Psoas muscle (tissue), 7 donors: ENCODE measurements at regions not wholly inside any gene's neighbourhood (a gene's known extent, or its start where the extent isn't known, plus 50 kb on each side); places are given as distances from the start of the nearest gene placed in this dataset.

Experiments used
- ATAC-seq, 4 donors: fragments of 200-7000 bp; cut with Tn5 transposase; one replicate each; pipeline ENCODE4 v1.9.1; 2020; ENCODE audit warnings: moderate library complexity in 3 of 4, mild to moderate bottlenecking in 2 of 4
- DNase-seq, 2 donors: peaks; one replicate each; pipeline ENCODE4 v3.0.0-alpha.2; 2020
- H3K27ac ChIP-seq: fragments of 200-600 bp; one replicate; pipeline ENCODE4 v1.8.0; 2022
- H3K27me3 ChIP-seq, 3 donors: fragments of 200-600 bp in 1 of 3; one replicate each; pipeline versions ENCODE4 v1.6.1 to v1.8.0; 2013 to 2022; ENCODE audit warnings: low read length in 2 of 3, mild to moderate bottlenecking in 2 of 3, moderate library complexity in 1 of 3; ENCODE audit not compliant: insufficient read depth in 3 of 3
- H3K36me3 ChIP-seq, 2 donors: fragments of 200-600 bp in 1 of 2; one replicate each; pipeline versions ENCODE4 v1.6.1 to v1.8.0; 2013 to 2022; ENCODE audit warnings: low read depth in 1 of 2, mild to moderate bottlenecking in 1 of 2, moderate library complexity in 1 of 2; ENCODE audit not compliant: insufficient read depth in 1 of 2
- H3K4me1 ChIP-seq: fragments of 200-600 bp; one replicate; pipeline ENCODE4 v1.8.0; 2022
- H3K4me3 ChIP-seq: fragments of 200-600 bp; one replicate; pipeline ENCODE4 v1.8.0; 2022; ENCODE audit warnings: mild to moderate bottlenecking
- H3K9me3 ChIP-seq: fragments of 200-600 bp; one replicate; pipeline ENCODE4 v1.8.0; 2022
- WGBS, 3 donors: extraction: QIAGEN DNeasy Blood & Tissue Kit; methylation state at CpG; one replicate each; pipeline versions ENCODE4 v1.1.6 to v1.1.7; 2013; 5-methylcytosine and 5-hydroxymethylcytosine counted together
- intact Hi-C, 2 donors: fragments of 100-400 bp; cut with DNase I; formaldehyde crosslinking; loops; one replicate each; pipeline versions ENCODE4 v1.11.0 to v1.14.2; 2022
- TF ChIP-seq, protein P1 (sequence below): fragments of 200-600 bp; IDR thresholded peaks from one replicate; pipeline ENCODE4 v1.8.0; 2022; ENCODE audit warnings: antibody characterized with exemption
- donor health status: healthy with polysubstance abuse.
- donor health status: DM: no; HTN: no; CAD: no; lungs with moderate emphysema.
- donor health status: Bipolar disorder and iron deficiency.
- donor health status: healthy.
- donor health status: DM: yes; HTN: yes; CAD: no.
- donor health status: DM: no; HTN: no; CAD: no.
- donor health status: DM: yes; HTN: yes; CAD: no.

DNA sequence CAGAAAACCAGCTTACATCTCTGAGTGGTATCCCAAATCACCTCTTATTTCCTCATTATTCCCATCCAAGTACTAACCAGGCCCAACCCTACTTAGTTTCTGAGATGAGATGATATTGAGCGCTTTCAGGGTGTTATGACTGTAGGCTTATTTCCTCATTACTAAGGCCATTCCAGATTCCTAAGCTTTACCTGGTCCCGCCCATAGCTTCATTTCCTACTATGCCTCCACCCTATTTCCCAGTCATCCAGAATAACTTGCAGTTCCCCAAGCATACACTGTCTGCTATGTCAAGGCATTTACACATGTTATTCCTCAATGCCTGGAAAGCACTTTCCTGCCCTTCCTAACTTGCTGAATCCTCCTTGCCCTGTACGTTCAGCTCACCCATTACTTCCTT lies 79.3 kb upstream of the SPAG17 start:
- 93 to 97% (median 94%) methylated on average over 3 of the region's 3 CpGs for WGBS, 3 donors
- H3K4me1 ChIP-seq: no peaks in the 10 kb centered on the region
- no peak overlapping the region for H3K4me3 ChIP-seq
- H3K27ac ChIP-seq: no peak overlapping the region
- ATAC-seq: no peak
- no peaks in the 10 kb centered on the region for H3K9me3 ChIP-seq
- no peaks in the 10 kb centered on the region for H3K36me3 ChIP-seq
- intact Hi-C loops: no loop called here
- TF ChIP-seq, protein P1, sequence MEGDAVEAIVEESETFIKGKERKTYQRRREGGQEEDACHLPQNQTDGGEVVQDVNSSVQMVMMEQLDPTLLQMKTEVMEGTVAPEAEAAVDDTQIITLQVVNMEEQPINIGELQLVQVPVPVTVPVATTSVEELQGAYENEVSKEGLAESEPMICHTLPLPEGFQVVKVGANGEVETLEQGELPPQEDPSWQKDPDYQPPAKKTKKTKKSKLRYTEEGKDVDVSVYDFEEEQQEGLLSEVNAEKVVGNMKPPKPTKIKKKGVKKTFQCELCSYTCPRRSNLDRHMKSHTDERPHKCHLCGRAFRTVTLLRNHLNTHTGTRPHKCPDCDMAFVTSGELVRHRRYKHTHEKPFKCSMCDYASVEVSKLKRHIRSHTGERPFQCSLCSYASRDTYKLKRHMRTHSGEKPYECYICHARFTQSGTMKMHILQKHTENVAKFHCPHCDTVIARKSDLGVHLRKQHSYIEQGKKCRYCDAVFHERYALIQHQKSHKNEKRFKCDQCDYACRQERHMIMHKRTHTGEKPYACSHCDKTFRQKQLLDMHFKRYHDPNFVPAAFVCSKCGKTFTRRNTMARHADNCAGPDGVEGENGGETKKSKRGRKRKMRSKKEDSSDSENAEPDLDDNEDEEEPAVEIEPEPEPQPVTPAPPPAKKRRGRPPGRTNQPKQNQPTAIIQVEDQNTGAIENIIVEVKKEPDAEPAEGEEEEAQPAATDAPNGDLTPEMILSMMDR: no peak
- no peaks in the 10 kb centered on the region for H3K27me3 ChIP-seq
- DNase-seq: no peak

DNA sequence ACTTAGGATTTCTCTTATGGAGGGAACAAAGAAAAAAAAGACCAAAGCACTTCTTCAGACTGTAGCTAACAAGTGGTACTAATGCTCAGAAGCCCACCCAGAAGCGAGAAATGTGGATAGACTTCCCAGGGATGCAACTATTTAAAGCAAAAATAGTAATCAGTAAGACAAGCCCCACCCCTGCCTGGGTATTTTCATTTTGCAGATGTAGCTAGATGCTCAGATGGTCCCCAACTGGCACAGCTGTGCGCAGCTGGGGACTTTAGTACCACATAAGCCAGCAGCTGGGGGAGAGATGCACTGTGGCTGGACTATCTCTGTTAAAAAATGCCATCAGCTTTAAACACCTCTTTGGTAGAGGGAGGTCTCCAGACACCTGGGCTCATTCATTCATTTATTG lies 77.8 kb upstream of the SPAG17 start:
- 65 to 75% (median 70%) methylated on average over 2 of the region's 2 CpGs for WGBS, 3 donors
- ATAC-seq (no peak), DNase-seq (no peak)
- H3K4me3 ChIP-seq: no peak overlapping the region
- no peaks in the 10 kb centered on the region for H3K36me3 ChIP-seq
- no peaks in the 10 kb centered on the region for H3K27me3 ChIP-seq
- intact Hi-C loops: no loop called here
- TF ChIP-seq, protein P1: no peak
- no peaks in the 10 kb centered on the region for H3K4me1 ChIP-seq
- H3K9me3 ChIP-seq: no peaks in the 10 kb centered on the region
- H3K27ac ChIP-seq: no peak overlapping the region

DNA sequence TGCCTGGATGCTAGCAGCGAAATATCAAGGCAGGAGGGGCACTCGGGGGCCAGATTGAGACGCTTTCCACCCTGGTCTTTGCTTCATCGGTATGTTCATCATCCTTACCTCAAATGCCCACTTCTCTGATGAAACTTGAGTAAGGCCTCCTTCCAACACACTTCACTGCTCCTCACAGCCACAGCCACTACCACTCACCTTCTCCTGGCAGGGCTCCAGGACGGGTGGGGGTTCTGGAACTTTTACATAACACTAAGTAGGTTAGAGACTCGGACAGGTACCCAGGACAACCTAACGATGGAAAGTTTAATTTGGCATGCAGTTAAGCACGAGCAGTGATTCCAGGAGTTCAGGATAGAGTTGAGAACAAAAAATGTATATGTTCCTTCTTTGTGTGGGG lies 73.9 kb upstream of the SPAG17 start:
- no peak overlapping the region for H3K27ac ChIP-seq
- no peak overlapping the region for H3K4me3 ChIP-seq
- no peaks in the 10 kb centered on the region for H3K27me3 ChIP-seq
- ATAC-seq (no peak), DNase-seq (no peak)
- 85 to 90% (median 86%) methylated on average over 8 of the region's 8 CpGs for WGBS, 3 donors
- no peaks in the 10 kb centered on the region for H3K4me1 ChIP-seq
- TF ChIP-seq, protein P1: no peak
- no peaks in the 10 kb centered on the region for H3K9me3 ChIP-seq
- H3K36me3 ChIP-seq: no peaks in the 10 kb centered on the region
- intact Hi-C loops: no loop called here

DNA sequence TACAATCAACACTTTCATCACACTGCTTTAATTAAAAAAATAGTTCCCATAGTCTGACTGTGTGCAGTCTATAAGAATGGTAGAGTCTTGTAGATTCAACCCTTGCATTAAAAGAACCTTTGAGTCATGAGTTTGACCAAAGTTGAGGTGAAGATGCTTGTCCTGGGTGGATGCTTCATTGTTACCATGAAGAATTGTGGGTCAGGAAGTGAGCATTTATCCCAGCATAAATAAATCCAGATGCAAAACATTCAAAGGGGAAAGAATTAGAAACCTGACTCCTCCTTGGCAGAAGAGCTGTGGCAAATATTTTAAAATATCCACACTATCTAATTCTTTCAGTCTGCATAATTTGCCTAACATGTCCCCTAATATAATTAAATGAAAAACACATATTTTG lies 72.9 kb upstream of the SPAG17 start:
- TF ChIP-seq, protein P1: no peak
- no peaks in the 10 kb centered on the region for H3K27me3 ChIP-seq
- no peaks in the 10 kb centered on the region for H3K36me3 ChIP-seq
- DNase-seq (no peak), ATAC-seq (no peak)
- H3K27ac ChIP-seq: no peak overlapping the region
- no peaks in the 10 kb centered on the region for H3K9me3 ChIP-seq
- H3K4me1 ChIP-seq: no peaks in the 10 kb centered on the region
- intact Hi-C loops: no loop called here
- H3K4me3 ChIP-seq: no peak overlapping the region
